ENCODE measurements at regions not wholly inside any gene's neighbourhood (a gene's known extent, or its start where the extent isn't known, plus 50 kb on each side); places are given as distances from the start of the nearest gene placed in this dataset.

GRCh38 chr4:27506401-27506800 is 645.8 kb downstream of the STIM2 start:
- no peak for DNase-seq (ENCODE audit: low spot score)

- DNase-seq (ENCODE audit: low spot score), result no peak
These were observed 654.1 kb downstream of the STIM2 start for GRCh38 chr4:27514711-27515110.

- no peak for DNase-seq (ENCODE audit: low spot score)
These were observed 654.5 kb downstream of the STIM2 start for GRCh38 chr4:27515140-27515539.

GRCh38 chr4:27518876-27519275 is 658.2 kb downstream of the STIM2 start:
- DNase-seq (ENCODE audit: low spot score), result no peak

- no peak for DNase-seq (ENCODE audit: low spot score)
These were observed 663.6 kb downstream of the STIM2 start for GRCh38 chr4:27524224-27524623.

GRCh38 chr4:27534488-27534887 is 673.8 kb downstream of the STIM2 start:
- DNase-seq (ENCODE audit: low spot score), result no peak

- DNase-seq (ENCODE audit: low spot score), result no peak
These were observed 707.8 kb downstream of the STIM2 start for GRCh38 chr4:27568236-27568951.

- no peak for DNase-seq (ENCODE audit: low spot score)
These were observed 708.3 kb downstream of the STIM2 start for GRCh38 chr4:27568952-27569319.

GRCh38 chr4:27574743-27575142 is 714.1 kb downstream of the STIM2 start:
- DNase-seq (ENCODE audit: low spot score), result no peak

GRCh38 chr4:27577951-27578350 is 717.3 kb downstream of the STIM2 start:
- no peak for DNase-seq (ENCODE audit: low spot score)

- no peak for DNase-seq (ENCODE audit: low spot score)
These were observed 732.1 kb downstream of the STIM2 start for GRCh38 chr4:27592738-27593137.

GRCh38 chr4:27594922-27595321 is 734.3 kb downstream of the STIM2 start:
- no peak for DNase-seq (ENCODE audit: low spot score)

- DNase-seq (ENCODE audit: low spot score), result no peak
These were observed 735.1 kb downstream of the STIM2 start for GRCh38 chr4:27595571-27596360.

- DNase-seq (ENCODE audit: low spot score), result no peak
These were observed 741.5 kb downstream of the STIM2 start for GRCh38 chr4:27602172-27602571.

GRCh38 chr4:27604692-27605091 is 744.1 kb downstream of the STIM2 start:
- DNase-seq (ENCODE audit: low spot score), result no peak

GRCh38 chr4:27616166-27616565 is 755.5 kb downstream of the STIM2 start:
- no peak for DNase-seq (ENCODE audit: low spot score)

GRCh38 chr4:27619435-27619834 is 758.8 kb downstream of the STIM2 start:
- DNase-seq (ENCODE audit: low spot score), result no peak

- no peak for DNase-seq (ENCODE audit: low spot score)
These were observed 760.2 kb downstream of the STIM2 start for GRCh38 chr4:27620886-27621285.

GRCh38 chr4:27624749-27625148 is 764.1 kb downstream of the STIM2 start:
- no peak for DNase-seq (ENCODE audit: low spot score)

GRCh38 chr4:27628609-27629008 is 768.0 kb downstream of the STIM2 start:
- no peak for DNase-seq (ENCODE audit: low spot score)

GRCh38 chr4:27629532-27630225 is 769.0 kb downstream of the STIM2 start:
- no peak for DNase-seq (ENCODE audit: low spot score)

GRCh38 chr4:27635936-27636913 is 775.6 kb downstream of the STIM2 start:
- no peak for DNase-seq (ENCODE audit: low spot score)
